NOMO-1 treated with DMSO at 0.1 percent for 48 hours (cell line): ENCODE measurements at regions not wholly inside any gene's neighbourhood (a gene's known extent, or its start where the extent isn't known, plus 50 kb on each side); places are given as distances from the start of the nearest gene placed in this dataset.

Experiments
- DNase-seq: peaks from one replicate; lab custom pipeline; 2025; ENCODE audit not compliant: unreplicated experiment; lab: John Stamatoyannopoulos, UW

- DNase-seq: no peak
These were observed 219.0 kb upstream of the DKK2 start for GRCh38 chr4:107255114-107255513.

- no peak for DNase-seq
These were observed 217.5 kb upstream of the DKK2 start for GRCh38 chr4:107253579-107254068.

- DNase-seq: no peak
These were observed 217.0 kb upstream of the DKK2 start for GRCh38 chr4:107253090-107253489.

- DNase-seq: no peak
These were observed 216.5 kb upstream of the DKK2 start for GRCh38 chr4:107252571-107252970.

- DNase-seq: no peak
These were observed 212.5 kb upstream of the DKK2 start for GRCh38 chr4:107248571-107248970.

- no peak for DNase-seq
These were observed 211.6 kb upstream of the DKK2 start for GRCh38 chr4:107247738-107248137.

- DNase-seq: no peak
These were observed 210.6 kb upstream of the DKK2 start for GRCh38 chr4:107246761-107247160.

- DNase-seq: no peak
These were observed 207.1 kb upstream of the DKK2 start for GRCh38 chr4:107243141-107243781.

- DNase-seq: no peak
These were observed 184.9 kb upstream of the DKK2 start for GRCh38 chr4:107220976-107221375.

GRCh38 chr4:107219681-107220080 lies 183.6 kb upstream of the DKK2 start:
- no peak for DNase-seq

- no peak for DNase-seq
These were observed 180.3 kb upstream of the DKK2 start for GRCh38 chr4:107216379-107216778.

GRCh38 chr4:107215222-107215621 lies 179.1 kb upstream of the DKK2 start:
- no peak for DNase-seq

GRCh38 chr4:107213880-107214279 lies 177.8 kb upstream of the DKK2 start:
- no peak for DNase-seq

- no peak for DNase-seq
These were observed 177.3 kb upstream of the DKK2 start for GRCh38 chr4:107213410-107213809.

- DNase-seq: no peak
These were observed 176.5 kb upstream of the DKK2 start for GRCh38 chr4:107212565-107212964.

- DNase-seq: no peak
These were observed 174.5 kb upstream of the DKK2 start for GRCh38 chr4:107210450-107211239.

- DNase-seq: no peak
These were observed 167.6 kb upstream of the DKK2 start for GRCh38 chr4:107203733-107204132.

GRCh38 chr4:107202744-107203143 lies 166.6 kb upstream of the DKK2 start:
- no peak for DNase-seq

GRCh38 chr4:107197121-107197520 lies 161.0 kb upstream of the DKK2 start:
- DNase-seq: no peak

GRCh38 chr4:107196312-107196711 lies 160.2 kb upstream of the DKK2 start:
- no peak for DNase-seq

GRCh38 chr4:107194005-107194404 lies 157.9 kb upstream of the DKK2 start:
- DNase-seq: no peak

- no peak for DNase-seq
These were observed 156.5 kb upstream of the DKK2 start for GRCh38 chr4:107192601-107193000.

GRCh38 chr4:107187091-107187490 lies 151.0 kb upstream of the DKK2 start:
- DNase-seq: no peak
